HepG2 (cell line): ENCODE measurements at regions not wholly inside any gene's neighbourhood (a gene's known extent, or its start where the extent isn't known, plus 50 kb on each side); places are given as distances from the start of the nearest gene placed in this dataset.

Experiments
- ADNP ChIP-seq: sonication (generic); formaldehyde crosslinking; IDR thresholded peaks from 2 replicates; pipeline ENCODE4 v1.4.0; 2020; ENCODE audit warnings: missing genetic modification reagents
- HHEX ChIP-seq: IDR thresholded peaks from 2 replicates; pipeline ENCODE4 v1.6.1; 2016; ENCODE audit warnings: control low read depth
- ZFX ChIP-seq: sonication (generic); formaldehyde crosslinking; IDR thresholded peaks from 2 replicates; pipeline ENCODE4 v1.4.0; 2020; ENCODE audit warnings: mild to moderate bottlenecking, low read depth, missing genetic modification reagents, moderate library complexity
- ZNF841 ChIP-seq: sonication (generic); formaldehyde crosslinking; IDR thresholded peaks from 2 replicates; pipeline ENCODE4 v1.8.1; 2023; ENCODE audit warnings: missing genetic modification reagents, borderline replicate concordance
- TF ChIP-seq, protein P1 (sequence below): sonication (generic); formaldehyde crosslinking; IDR thresholded peaks from 2 replicates; pipeline ENCODE4 v1.5.0; 2020; ENCODE audit warnings: mild to moderate bottlenecking, missing genetic modification reagents, borderline replicate concordance

DNA sequence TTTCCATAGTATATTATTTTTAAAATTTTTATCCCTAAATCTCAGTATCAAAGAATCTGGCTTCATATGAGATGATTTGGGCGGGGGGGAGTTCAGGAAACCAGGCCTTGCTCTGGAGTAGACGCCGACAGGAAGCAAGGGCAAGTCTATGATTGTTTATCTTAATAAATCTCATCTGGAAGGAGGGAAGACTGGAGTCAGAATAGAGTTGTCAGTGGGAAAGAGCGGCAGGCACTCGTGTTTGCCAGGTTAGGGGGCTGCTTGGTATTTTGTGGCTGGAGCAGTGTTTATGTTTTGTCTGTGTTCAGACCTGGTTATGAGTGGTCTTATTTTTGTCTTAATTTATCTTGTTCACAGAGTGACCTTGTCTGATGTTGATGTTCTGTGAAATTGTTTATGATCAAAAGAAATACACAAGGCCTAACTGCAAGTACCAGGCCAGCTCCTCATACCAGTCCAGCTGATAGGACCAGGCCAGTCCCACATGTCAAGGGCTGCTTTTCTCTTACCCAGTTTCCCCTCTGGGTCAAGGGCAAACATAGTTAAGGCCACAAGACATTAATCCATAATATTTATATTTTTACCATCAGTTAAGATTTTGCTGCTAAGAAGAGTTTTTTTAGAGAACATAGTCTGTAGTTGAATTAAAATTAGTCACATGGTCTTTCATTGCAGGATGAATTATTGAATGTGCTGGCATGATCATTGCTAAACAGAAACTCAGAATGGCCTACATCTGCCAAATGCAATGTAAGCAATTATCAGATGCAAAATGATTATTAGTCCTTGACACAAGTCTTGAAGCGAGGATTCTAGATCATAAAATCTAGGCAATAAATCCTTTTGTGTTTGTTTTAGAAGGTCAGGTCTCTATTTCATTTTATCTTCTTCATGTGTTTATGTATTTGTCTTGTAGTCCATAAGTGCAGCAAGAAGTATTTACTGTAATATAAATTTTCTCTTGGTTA lies 176.5 kb downstream of the GASK1B start (continued):
- TF ChIP-seq, protein P1, sequence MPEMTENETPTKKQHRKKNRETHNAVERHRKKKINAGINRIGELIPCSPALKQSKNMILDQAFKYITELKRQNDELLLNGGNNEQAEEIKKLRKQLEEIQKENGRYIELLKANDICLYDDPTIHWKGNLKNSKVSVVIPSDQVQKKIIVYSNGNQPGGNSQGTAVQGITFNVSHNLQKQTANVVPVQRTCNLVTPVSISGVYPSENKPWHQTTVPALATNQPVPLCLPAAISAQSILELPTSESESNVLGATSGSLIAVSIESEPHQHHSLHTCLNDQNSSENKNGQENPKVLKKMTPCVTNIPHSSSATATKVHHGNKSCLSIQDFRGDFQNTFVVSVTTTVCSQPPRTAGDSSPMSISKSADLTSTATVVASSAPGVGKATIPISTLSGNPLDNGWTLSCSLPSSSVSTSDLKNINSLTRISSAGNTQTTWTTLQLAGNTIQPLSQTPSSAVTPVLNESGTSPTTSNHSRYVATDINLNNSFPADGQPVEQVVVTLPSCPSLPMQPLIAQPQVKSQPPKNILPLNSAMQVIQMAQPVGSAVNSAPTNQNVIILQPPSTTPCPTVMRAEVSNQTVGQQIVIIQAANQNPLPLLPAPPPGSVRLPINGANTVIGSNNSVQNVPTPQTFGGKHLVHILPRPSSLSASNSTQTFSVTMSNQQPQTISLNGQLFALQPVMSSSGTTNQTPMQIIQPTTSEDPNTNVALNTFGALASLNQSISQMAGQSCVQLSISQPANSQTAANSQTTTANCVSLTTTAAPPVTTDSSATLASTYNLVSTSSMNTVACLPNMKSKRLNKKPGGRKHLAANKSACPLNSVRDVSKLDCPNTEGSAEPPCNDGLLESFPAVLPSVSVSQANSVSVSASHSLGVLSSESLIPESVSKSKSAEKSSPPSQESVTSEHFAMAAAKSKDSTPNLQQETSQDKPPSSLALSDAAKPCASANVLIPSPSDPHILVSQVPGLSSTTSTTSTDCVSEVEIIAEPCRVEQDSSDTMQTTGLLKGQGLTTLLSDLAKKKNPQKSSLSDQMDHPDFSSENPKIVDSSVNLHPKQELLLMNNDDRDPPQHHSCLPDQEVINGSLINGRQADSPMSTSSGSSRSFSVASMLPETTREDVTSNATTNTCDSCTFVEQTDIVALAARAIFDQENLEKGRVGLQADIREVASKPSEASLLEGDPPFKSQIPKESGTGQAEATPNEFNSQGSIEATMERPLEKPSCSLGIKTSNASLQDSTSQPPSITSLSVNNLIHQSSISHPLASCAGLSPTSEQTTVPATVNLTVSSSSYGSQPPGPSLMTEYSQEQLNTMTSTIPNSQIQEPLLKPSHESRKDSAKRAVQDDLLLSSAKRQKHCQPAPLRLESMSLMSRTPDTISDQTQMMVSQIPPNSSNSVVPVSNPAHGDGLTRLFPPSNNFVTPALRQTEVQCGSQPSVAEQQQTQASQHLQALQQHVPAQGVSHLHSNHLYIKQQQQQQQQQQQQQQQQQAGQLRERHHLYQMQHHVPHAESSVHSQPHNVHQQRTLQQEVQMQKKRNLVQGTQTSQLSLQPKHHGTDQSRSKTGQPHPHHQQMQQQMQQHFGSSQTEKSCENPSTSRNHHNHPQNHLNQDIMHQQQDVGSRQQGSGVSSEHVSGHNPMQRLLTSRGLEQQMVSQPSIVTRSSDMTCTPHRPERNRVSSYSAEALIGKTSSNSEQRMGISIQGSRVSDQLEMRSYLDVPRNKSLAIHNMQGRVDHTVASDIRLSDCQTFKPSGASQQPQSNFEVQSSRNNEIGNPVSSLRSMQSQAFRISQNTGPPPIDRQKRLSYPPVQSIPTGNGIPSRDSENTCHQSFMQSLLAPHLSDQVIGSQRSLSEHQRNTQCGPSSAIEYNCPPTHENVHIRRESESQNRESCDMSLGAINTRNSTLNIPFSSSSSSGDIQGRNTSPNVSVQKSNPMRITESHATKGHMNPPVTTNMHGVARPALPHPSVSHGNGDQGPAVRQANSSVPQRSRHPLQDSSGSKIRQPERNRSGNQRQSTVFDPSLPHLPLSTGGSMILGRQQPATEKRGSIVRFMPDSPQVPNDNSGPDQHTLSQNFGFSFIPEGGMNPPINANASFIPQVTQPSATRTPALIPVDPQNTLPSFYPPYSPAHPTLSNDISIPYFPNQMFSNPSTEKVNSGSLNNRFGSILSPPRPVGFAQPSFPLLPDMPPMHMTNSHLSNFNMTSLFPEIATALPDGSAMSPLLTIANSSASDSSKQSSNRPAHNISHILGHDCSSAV: no peak
- TF ChIP-seq HHEX (CRISPR knock-in tag) (no peak), ADNP (no peak), ZNF841 (CRISPR knock-in tag) (no peak), ZFX (CRISPR knock-in tag) (0 out of 2 replicates have a peak, but pooled peaks have one; percentile 23)
